Esophagus muscularis mucosa (tissue), 4 donors: ENCODE measurements at regions not wholly inside any gene's neighbourhood (a gene's known extent, or its start where the extent isn't known, plus 50 kb on each side); places are given as distances from the start of the nearest gene placed in this dataset.

Experiments
- EP300 ChIP-seq: sonication (generic); formaldehyde crosslinking; IDR thresholded peaks from one replicate; pipeline ENCODE4 v1.6.1; 2017; ENCODE audit warnings: antibody characterized with exemption
- POLR2A ChIP-seq: fragments of 450-650 bp; IDR thresholded peaks from one replicate; pipeline ENCODE4 v1.6.1; 2017; ENCODE audit warnings: antibody characterized with exemption, moderate library complexity, mild to moderate bottlenecking, low read depth
- POLR2AphosphoS5 ChIP-seq, 2 donors: sonication (generic); formaldehyde crosslinking; IDR thresholded peaks; one replicate each; pipeline ENCODE4 v1.6.1; 2017; ENCODE audit warnings: antibody characterized with exemption in 2 of 2
- TF ChIP-seq, protein P1 (sequence below), 3 experiments: fragments of 200-600 bp in 2 of 3; fragments of 450-650 bp in 1 of 3; sonication (generic) in 2 of 3; IDR thresholded peaks; one replicate each; pipeline ENCODE4 v1.5.1; 2017 to 2019; ENCODE audit warnings: antibody characterized with exemption in 3 of 3, mild to moderate bottlenecking in 2 of 3, moderate library complexity in 1 of 3

DNA sequence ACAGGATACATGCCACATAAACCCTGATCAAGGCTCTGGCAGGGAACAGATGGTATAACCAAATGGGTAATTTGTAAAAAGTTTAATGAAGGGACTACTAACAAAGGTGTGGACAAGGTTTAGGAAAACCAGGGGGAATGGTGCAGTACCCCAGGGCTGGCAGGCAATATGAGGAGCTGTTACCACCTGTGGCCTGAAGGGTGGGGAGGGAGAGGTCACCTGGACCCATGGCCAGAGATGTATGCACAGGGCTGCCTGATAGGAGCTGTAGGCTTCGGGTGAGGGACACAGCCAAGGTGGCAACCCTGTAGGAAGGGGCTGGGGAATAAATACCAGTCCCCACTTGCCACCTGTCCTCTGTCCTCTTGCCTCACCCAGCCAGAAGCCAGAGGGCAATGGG is 51.4 kb upstream of the ID3 start:
- TF ChIP-seq POLR2A (no peak), POLR2AphosphoS5 (IDR thresholded peaks at IDR 0.05) (no peak), EP300 (no peak)
- TF ChIP-seq, protein P1, sequence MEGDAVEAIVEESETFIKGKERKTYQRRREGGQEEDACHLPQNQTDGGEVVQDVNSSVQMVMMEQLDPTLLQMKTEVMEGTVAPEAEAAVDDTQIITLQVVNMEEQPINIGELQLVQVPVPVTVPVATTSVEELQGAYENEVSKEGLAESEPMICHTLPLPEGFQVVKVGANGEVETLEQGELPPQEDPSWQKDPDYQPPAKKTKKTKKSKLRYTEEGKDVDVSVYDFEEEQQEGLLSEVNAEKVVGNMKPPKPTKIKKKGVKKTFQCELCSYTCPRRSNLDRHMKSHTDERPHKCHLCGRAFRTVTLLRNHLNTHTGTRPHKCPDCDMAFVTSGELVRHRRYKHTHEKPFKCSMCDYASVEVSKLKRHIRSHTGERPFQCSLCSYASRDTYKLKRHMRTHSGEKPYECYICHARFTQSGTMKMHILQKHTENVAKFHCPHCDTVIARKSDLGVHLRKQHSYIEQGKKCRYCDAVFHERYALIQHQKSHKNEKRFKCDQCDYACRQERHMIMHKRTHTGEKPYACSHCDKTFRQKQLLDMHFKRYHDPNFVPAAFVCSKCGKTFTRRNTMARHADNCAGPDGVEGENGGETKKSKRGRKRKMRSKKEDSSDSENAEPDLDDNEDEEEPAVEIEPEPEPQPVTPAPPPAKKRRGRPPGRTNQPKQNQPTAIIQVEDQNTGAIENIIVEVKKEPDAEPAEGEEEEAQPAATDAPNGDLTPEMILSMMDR (IDR thresholded peaks at IDR 0.05): no peak
